Astrocyte of the hippocampus (primary cell): ENCODE measurements at regions not wholly inside any gene's neighbourhood (a gene's known extent, or its start where the extent isn't known, plus 50 kb on each side); places are given as distances from the start of the nearest gene placed in this dataset.

Source experiments
- DNase-seq: peaks from one replicate; pipeline ENCODE4 v3.0.0; 2011; ENCODE audit warnings: low read depth, low spot score

- DNase-seq, result no peak
These were observed 54.5 kb downstream of the ADRA2A start for GRCh38 chr10:111131168-111131799.

GRCh38 chr10:111137007-111137406 is 60.2 kb downstream of the ADRA2A start:
- no peak for DNase-seq

- no peak for DNase-seq
These were observed 60.8 kb downstream of the ADRA2A start for GRCh38 chr10:111137587-111137986.

GRCh38 chr10:111138544-111138943 is 61.7 kb downstream of the ADRA2A start:
- no peak for DNase-seq

GRCh38 chr10:111139567-111139966 is 62.7 kb downstream of the ADRA2A start:
- no peak for DNase-seq

- no peak for DNase-seq
These were observed 65.4 kb downstream of the ADRA2A start for GRCh38 chr10:111142092-111142768.

GRCh38 chr10:111146025-111146640 is 69.3 kb downstream of the ADRA2A start:
- DNase-seq, result no peak

GRCh38 chr10:111148025-111148424 is 71.2 kb downstream of the ADRA2A start:
- no peak for DNase-seq

- DNase-seq, result no peak
These were observed 71.6 kb downstream of the ADRA2A start for GRCh38 chr10:111148440-111148839.

GRCh38 chr10:111150691-111151090 is 73.9 kb downstream of the ADRA2A start:
- DNase-seq, result no peak

- no peak for DNase-seq
These were observed 74.9 kb downstream of the ADRA2A start for GRCh38 chr10:111151595-111152307.

GRCh38 chr10:111156754-111157153 is 79.9 kb downstream of the ADRA2A start:
- DNase-seq, result no peak

- DNase-seq, result no peak
These were observed 81.8 kb downstream of the ADRA2A start for GRCh38 chr10:111158595-111158994.

- DNase-seq, result no peak
These were observed 84.5 kb downstream of the ADRA2A start for GRCh38 chr10:111161109-111161874.

- no peak for DNase-seq
These were observed 94.4 kb downstream of the ADRA2A start for GRCh38 chr10:111171183-111171582.

- DNase-seq, result no peak
These were observed 99.0 kb downstream of the ADRA2A start for GRCh38 chr10:111175787-111176186.

GRCh38 chr10:111177379-111177778 is 100.5 kb downstream of the ADRA2A start:
- DNase-seq, result no peak

- no peak for DNase-seq
These were observed 102.7 kb downstream of the ADRA2A start for GRCh38 chr10:111179514-111179913.

GRCh38 chr10:111186358-111186757 is 109.5 kb downstream of the ADRA2A start:
- no peak for DNase-seq

GRCh38 chr10:111187096-111187495 is 110.3 kb downstream of the ADRA2A start:
- DNase-seq, result no peak

- no peak for DNase-seq
These were observed 122.8 kb downstream of the ADRA2A start for GRCh38 chr10:111199587-111199986.
